ENCODE measurements at regions not wholly inside any gene's neighbourhood (a gene's known extent, or its start where the extent isn't known, plus 50 kb on each side); places are given as distances from the start of the nearest gene placed in this dataset. TPM values are rescaled to one million over a fixed set of nuclear protein-coding genes. Genes with fewer than 3 reads are reported as not detected.
"Not testable (repeated sequence)": the region's sequence is repeated elsewhere in the genome, so short reads cannot be mapped to it uniquely, and the experiment has no call there.

DNA sequence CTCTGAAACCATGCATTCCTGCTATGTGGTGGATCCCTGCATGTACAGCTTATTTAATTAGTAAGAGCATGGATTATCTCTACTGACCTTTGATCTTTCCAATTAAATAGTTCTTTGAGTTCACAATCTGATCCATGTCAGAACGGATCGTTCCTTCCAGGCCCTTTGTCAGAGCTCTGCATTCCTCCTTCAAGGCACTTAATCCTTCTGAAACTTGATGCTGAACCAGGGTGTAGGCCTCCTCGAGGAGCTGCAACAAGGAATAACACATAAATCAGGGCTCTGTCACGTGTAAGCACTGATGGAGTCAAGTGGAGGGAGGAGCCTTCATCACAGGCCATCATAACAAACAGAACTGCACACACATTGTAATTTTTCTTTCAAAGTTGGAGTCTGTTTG lies 68.4 kb upstream of the EDEM3 start:
- FAIRE-seq, result no peak
- no peak for DNase-seq (ENCODE audit: low spot score in 2 of 2)

DNA sequence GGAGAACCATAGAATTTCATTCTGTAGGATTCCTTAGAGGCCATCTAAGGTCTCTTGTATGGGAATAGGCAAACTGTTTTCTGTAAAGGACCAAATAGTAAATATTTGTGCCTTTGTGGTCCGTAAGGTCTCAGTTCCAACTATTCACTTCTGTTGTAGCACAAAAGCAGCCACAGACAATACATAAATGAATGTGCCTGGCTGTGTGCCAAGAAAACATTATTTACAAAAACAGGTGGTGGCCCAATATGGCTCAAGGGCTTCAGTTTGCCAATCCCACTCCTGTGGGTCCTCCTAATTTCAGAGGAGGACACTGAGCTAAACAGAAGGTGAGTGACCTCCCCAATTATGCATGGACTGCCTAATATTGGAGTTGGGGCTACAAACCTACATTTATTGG lies 67.6 kb upstream of the EDEM3 start:
- no peak for FAIRE-seq
- no peak for DNase-seq (ENCODE audit: low spot score in 2 of 2)

DNA sequence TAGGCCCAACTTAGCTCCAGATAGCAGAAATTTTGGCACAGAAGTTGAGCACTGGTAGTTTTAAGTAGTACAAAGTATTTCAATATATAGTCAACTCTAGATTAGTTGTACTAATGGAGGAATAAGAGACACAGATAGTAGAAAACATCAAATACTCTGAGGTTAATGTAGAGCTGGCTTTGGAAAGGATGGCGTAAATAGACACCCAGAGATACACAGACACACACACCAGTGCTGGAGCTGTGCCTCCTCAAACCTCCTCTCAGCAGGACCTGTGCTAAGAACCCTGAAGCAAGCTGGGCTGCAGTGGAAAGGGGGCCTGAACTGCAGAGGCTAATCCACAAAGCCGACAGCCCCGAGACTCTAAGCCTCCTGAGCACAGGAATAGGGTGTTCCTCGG lies 67.0 kb upstream of the EDEM3 start:
- no peak for FAIRE-seq
- DNase-seq (ENCODE audit: low spot score in 2 of 2), result no peak

DNA sequence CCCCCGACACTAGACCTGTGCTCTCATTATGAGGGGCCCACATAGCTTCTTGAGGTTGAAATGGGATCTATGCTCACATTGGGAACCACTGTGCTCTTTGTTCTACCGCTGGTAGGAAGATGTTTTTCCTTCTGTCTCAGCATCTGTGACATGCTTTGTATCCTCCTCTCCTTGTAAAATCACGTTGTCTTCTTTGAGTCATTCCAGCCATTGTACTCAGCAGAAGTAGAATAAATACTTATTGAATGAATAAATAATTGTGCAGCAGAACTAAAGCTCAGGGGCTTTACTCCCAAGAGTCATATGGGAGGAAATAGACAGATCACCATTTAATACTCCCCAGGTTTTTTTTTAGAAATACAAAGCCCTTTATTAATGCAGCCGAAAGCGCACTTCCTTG lies 66.3 kb upstream of the EDEM3 start:
- FAIRE-seq, result no peak

DNA sequence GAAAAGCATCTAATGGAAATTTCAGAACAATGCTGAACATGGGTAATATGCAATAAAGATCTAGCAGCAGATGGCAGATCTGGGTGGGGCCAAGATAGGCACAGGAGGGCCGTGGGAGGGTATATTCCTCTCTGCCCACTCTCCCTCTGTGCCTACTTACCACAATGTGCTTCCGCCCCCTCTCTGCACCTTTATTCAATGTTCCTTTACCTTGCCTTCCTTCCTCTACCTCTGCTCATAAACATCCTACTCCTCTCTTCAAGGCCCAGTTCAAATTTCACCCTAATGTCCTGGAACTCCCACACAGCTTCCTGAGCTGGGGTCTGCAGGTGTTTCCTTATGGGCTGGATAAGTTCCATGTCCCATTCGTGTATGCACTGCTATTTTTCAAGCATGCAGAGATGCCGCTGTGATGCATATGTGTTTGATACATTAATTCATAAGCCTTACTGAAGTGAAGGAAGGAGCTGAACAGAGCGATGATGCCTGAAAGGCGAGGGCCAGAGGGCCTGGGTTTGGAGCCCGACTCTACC lies 65.6 kb upstream of the EDEM3 start:
- DNase-seq (ENCODE audit: low spot score in 2 of 2), result no peak
- no peak for FAIRE-seq

More for the DNA sequence above, 66.3 kb upstream of the EDEM3 start:
- no peak for DNase-seq (ENCODE audit: low spot score in 2 of 2)

DNA sequence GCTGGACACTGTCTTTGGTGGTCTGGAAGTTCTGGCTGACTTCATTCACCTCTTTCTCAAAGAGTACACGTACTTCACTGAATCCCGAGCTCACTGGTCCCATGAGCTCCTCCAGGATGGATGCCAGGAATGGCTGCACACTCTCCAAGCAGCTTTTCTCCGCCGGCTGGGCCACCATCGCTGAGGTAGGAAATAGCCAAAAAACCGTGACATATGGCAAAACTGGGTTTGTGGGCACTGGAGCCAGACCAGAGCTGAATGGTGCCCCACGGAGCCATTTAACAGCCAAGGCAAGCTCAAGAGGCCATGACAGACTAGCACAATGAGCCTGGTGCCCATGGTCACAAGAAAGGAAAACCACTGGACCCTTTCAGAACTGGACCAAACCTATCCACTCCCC lies 64.0 kb upstream of the EDEM3 start:
- DNase-seq (ENCODE audit: low spot score in 2 of 2) (no peak), FAIRE-seq (no peak)

DNA sequence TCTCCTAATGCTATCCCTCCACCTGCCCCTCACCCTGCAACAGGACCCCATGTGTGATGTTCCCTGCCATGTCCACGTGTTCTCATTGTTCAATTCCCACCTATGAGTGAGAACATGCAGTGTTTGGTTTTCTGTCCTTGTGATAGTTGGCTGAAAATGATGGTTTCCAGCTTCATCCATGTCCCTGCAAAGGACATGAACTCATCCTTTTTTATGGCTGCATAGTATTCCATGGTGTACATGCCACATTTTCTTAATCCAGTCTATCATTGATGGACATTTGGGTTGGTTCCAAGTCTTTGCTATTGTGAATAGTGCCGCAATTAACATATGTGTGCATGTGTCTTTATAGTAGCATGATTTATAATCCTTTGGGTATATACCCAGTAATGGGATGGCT lies 62.3 kb upstream of the EDEM3 start:
- not testable (repeated sequence) for FAIRE-seq; DNase-seq (ENCODE audit: low spot score in 2 of 2)

DNA sequence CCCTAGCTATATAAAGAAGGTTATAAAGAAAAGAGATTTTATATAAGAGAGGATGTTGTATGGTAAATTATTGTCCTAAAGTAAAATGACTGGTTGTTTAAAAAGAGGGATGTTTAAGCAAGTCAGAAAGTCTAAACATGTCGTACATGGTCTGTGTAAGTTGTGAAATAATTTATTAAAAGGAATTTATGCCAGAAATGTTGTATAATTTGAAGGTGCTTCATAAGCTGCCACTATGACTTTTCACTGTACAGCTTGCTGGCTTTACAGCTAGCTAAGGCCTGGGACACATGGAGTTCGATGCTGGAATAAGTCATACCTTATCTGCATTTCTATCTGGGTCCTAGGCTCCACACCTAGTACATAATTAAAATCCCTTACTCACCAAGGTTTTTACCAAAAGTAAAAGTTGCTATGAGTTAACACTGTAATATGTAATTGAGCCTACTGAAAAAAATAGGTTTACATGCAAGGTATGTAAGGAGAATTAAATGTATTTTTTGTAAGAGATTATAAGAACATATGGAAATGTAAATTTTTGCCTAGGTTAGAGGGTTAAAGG lies 59.0 kb upstream of the EDEM3 start:
- no peak for DNase-seq (ENCODE audit: low spot score in 2 of 2)
- no peak for FAIRE-seq

DNA sequence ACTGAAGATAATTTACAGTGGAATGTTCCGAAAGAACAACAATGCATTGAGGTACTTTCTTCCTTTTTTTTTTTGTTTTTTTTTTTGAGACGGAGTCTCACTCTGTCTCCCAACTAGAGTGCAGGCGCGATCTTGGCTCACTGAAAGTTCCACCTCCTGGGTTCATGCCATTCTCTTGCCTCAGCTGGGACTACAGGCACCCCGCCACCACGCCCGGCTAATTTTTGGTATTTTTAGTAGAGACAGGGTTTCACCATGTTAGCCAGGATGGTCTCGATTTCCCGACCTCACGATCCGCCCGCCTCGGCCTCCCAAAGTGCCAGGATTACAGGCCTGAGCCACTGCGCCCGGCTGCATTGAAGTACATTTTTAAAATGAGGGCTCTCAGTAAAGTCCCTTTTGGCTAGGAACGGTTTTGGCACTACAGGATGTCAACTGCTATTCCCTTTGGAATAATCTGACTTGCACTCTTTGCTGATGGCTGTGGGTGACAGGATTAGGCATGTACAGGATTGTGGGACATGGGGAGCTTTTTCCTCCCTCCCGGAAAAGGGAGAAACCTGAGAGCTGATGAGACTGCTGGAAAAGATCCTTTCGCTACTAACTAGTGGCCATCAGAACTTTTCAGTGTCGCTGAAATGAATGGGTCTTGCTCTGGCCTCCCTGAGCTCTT lies 56.9 kb upstream of the EDEM3 start:
- DNase-seq (ENCODE audit: low spot score in 2 of 2) (no peak), FAIRE-seq (no peak)

DNA sequence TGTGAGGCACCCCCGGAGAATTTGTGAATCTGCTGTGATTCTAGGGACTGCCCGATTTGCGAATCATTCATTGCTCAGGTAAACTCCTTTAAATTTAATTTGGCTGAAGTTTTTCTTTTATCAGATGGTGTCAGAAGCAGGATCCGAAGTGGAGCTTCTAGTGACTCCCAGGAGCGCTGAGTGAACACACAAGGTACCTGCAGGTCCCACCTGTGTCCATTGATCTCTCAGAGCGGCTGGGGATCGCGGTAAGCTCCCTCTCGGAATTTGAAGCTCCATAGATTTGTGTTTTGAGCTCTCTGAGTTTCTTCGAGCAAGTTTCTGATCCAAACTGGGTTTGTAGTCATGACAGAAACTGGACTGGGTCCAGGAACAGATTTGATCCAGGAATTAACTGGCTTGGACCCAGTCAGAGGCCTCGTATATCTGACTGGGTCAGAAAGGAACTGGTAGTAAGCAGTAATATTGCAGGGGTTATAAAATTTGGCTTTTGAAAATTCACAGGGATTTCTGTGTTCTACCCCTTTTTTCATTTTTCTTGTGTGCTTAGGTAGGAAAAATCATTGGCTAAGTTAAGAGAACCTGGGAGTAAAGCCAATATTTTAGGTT lies 56.2 kb upstream of the EDEM3 start:
- FAIRE-seq (no peak), DNase-seq (ENCODE audit: low spot score in 2 of 2) (no peak)

DNA sequence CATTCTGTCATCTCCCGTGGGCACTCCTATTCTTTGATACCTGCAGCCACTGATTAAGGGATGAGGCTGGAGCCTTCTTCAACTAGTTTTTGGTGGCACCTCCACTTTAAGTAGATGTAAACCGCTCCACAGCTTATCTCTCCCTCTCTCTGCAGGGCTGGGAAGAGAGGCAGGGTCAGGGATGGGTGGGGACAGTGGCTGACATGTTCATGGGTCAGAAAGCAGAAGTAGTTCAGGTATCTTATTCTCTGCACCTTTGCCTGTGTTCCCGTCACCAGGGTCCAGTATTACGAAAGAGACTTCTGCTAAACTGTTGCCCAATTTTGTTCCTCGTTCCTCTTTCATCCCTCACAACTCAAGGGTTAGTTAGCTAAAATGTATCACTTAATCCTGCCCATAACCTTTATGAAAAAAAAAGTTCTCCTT lies 51.7 kb upstream of the EDEM3 start:
- DNase-seq (ENCODE audit: low spot score in 2 of 2), result no peak
- no peak for FAIRE-seq

DNA sequence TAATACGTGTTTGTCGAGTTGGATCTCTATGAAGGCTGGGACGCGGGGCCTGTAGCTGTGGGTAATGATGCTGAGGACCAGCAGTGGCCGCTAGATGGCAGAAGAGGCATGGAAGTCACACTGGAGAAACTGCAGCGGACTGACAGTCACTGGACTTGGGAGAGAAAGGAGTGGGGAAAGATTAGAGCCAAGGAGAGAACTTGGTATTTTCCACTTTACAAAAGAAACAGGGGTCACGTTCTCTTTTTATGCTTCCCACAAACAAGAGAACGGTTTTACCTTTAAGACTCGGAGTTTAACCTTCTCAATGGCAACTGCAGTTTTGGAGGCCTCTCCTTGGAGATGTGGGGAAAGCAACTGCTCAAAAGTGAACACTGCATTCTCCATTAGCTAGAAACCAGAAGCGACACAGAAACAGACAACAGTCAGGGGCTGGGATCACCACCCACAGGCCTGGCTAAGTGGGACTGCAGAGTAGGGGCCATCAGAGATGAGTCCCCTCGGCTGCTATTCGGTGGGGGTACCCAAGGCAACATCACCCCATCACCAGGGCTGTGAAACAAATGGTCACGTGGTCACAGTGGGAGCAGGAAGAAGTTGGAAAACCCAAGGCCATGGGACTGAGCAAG lies 51.1 kb upstream of the EDEM3 start:
- FAIRE-seq, result no peak
- peak; percentile 39 to 73 for DNase-seq (ENCODE audit: low spot score in 2 of 2)

Small RNA genes in the stretch of these regions (small RNA-seq; reads per million reads assigned to genes)
- not detected for gene RNU7-13P
